HK-2 (cell line): ENCODE measurements at regions not wholly inside any gene's neighbourhood (a gene's known extent, or its start where the extent isn't known, plus 50 kb on each side); places are given as distances from the start of the nearest gene placed in this dataset.
"Not testable (repeated sequence)": the region's sequence is repeated elsewhere in the genome, so short reads cannot be mapped to it uniquely, and the experiment has no call there.

ENCODE experiments used
- DNase-seq: peaks from one replicate; pipeline ENCODE4 v3.0.0-alpha.2; 2018; ENCODE audit not compliant: unreplicated experiment

- no peak for DNase-seq
Observed at GRCh38 chr6:106849676-106850332, 124.7 kb downstream of the CD24 start.

GRCh38 chr6:106849120-106849519, 125.4 kb downstream of the CD24 start:
- DNase-seq = no peak

GRCh38 chr6:106847116-106847515, 127.4 kb downstream of the CD24 start:
- DNase-seq = no peak

GRCh38 chr6:106844930-106845329, 129.6 kb downstream of the CD24 start:
- no peak for DNase-seq

GRCh38 chr6:106832766-106833510, 141.6 kb downstream of the CD24 start:
- DNase-seq = no peak

GRCh38 chr6:106830930-106831329, 143.6 kb downstream of the CD24 start:
- no peak for DNase-seq

GRCh38 chr6:106829451-106829850, 145.1 kb downstream of the CD24 start:
- no peak for DNase-seq

GRCh38 chr6:106827081-106827480, 147.4 kb downstream of the CD24 start:
- no peak for DNase-seq

- peak; percentile 71 for DNase-seq
Observed at GRCh38 chr6:106825156-106825555, 149.4 kb downstream of the CD24 start.

- DNase-seq = no peak
Observed at GRCh38 chr6:106823732-106824351, 150.7 kb downstream of the CD24 start.

GRCh38 chr6:106823058-106823457, 151.5 kb downstream of the CD24 start:
- DNase-seq = no peak

- DNase-seq = peak; percentile 84
Observed at GRCh38 chr6:106820412-106820852, 154.1 kb downstream of the CD24 start.

- no peak for DNase-seq
Observed at GRCh38 chr6:106811088-106811686, 163.3 kb downstream of the CD24 start.

- no peak for DNase-seq
Observed at GRCh38 chr6:106808758-106809157, 165.8 kb downstream of the CD24 start.

- no peak for DNase-seq
Observed at GRCh38 chr6:106807947-106808611, 166.4 kb downstream of the CD24 start.

GRCh38 chr6:106806253-106806652, 168.3 kb downstream of the CD24 start:
- not testable (repeated sequence) for DNase-seq

GRCh38 chr6:106805771-106806170, 168.8 kb downstream of the CD24 start:
- no peak for DNase-seq

GRCh38 chr6:106804346-106805335, 169.9 kb downstream of the CD24 start:
- no peak for DNase-seq

- DNase-seq = no peak
Observed at GRCh38 chr6:106803188-106803587, 171.3 kb downstream of the CD24 start.

- DNase-seq = no peak
Observed at GRCh38 chr6:106802139-106802538, 172.4 kb downstream of the CD24 start.

- no peak for DNase-seq
Observed at GRCh38 chr6:106801256-106801655, 171.9 kb downstream of the QRSL1 start.
